Spinal cord (tissue), 9 donors: ENCODE measurements at regions not wholly inside any gene's neighbourhood (a gene's known extent, or its start where the extent isn't known, plus 50 kb on each side); places are given as distances from the start of the nearest gene placed in this dataset.

Source experiments
- DNase-seq, 6 donors: peaks; one replicate each; pipeline versions ENCODE4 v3.0.0 to v3.0.0-alpha.2; 2013 to 2015; ENCODE audit warnings: low spot score in 6 of 6, low read depth in 4 of 6
- H3K27ac ChIP-seq: one replicate; pipeline ENCODE4 v1.5.1; 2013; ENCODE audit warnings: low read depth, low read length, control low read depth
- H3K27me3 ChIP-seq: one replicate; pipeline ENCODE4 v1.6.1; 2013; ENCODE audit warnings: low read length; ENCODE audit not compliant: control insufficient read depth, insufficient read depth
- H3K36me3 ChIP-seq: one replicate; pipeline ENCODE4 v1.6.1; 2013; ENCODE audit warnings: low read length; ENCODE audit not compliant: control insufficient read depth, insufficient read depth
- H3K4me1 ChIP-seq: one replicate; pipeline ENCODE4 v1.6.1; 2013; ENCODE audit warnings: low read length; ENCODE audit not compliant: control insufficient read depth, insufficient read depth
- H3K4me3 ChIP-seq: one replicate; pipeline ENCODE4 v1.5.1; 2013; ENCODE audit warnings: low read depth, low read length, control low read depth
- H3K9me3 ChIP-seq: one replicate; pipeline ENCODE4 v1.6.1; 2013; ENCODE audit warnings: low read length; ENCODE audit not compliant: control insufficient read depth, insufficient read depth
- WGBS: methylation state at CpG from one replicate; pipeline ENCODE4 v1.1.5; 2013; ENCODE audit warnings: missing lambda C conversion rate; ENCODE audit not compliant: insufficient coverage; 5-methylcytosine and 5-hydroxymethylcytosine counted together
- donor health status: healthy.

DNA sequence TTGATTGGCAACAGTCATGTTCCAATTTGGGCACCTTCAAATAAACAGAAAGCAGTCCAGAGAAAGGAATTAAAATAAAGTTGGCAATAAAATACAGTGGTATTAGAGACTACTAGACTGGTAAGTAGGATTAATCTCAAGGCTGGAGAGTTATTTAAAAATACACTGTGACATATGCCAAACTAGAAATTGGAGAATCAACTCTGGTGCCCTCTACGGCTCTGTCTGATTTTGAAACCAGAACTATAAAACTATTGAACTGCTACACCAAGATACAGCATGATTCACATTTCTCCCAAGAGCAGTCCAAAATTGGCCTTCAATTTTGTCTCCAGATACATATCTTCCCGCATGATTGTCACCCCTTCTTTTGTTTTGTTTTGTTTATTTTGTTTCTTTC, 78.7 kb upstream of the FAM47B start:
- no peak for DNase-seq
- WGBS = 83% methylated on average over 1 of the region's 2 CpGs
- no peak overlapping the region for H3K27ac ChIP-seq

DNA sequence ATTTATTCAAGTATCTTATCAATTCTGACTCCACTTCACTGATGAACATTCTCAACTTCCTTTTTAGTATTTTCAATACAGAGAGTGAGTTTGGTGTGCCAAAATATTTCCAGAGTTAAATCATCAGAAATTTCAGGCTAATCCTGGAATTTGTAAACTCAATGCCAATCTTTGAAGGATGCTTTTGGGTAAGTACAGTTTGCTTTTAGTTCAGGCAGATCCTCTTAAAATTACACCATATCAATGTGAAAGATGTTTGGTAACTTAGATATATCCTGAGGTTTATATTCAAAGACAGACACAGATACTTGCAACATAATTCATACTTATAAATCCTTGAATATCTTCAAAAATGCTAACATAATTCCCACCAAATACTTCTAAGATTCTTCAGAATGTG, 76.0 kb upstream of the FAM47B start:
- no peak overlapping the region for H3K27ac ChIP-seq
- H3K36me3 ChIP-seq = no peaks in the 10 kb centered on the region
- DNase-seq = no peak
- H3K27me3 ChIP-seq = no peaks in the 10 kb centered on the region
- H3K4me1 ChIP-seq = no peaks in the 10 kb centered on the region
- no peak overlapping the region for H3K4me3 ChIP-seq
- no peaks in the 10 kb centered on the region for H3K9me3 ChIP-seq

More for the DNA sequence above, 78.7 kb upstream of the FAM47B start:
- H3K4me3 ChIP-seq = no peak overlapping the region
- no peaks in the 10 kb centered on the region for H3K36me3 ChIP-seq
- H3K27me3 ChIP-seq = no peaks in the 10 kb centered on the region
- H3K9me3 ChIP-seq = no peaks in the 10 kb centered on the region
- no peaks in the 10 kb centered on the region for H3K4me1 ChIP-seq

DNA sequence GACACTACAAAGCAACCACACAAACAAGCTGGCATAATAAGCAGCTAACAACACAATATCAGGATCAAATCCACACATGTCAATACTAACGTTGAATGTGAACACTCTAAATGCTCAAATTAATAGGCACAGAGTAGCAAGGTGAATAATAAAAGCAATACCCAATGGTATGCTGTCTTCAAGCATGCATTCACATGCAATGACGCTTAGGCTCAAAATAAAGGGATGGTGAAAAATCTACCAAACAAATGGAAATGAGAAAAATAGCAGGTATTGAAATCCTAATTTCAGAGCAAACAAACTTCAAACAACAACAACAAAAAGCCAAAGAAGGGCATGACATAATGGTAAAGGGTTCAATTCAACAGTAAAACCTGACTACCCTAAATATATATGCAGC, 74.0 kb upstream of the FAM47B start:
- no peaks in the 10 kb centered on the region for H3K36me3 ChIP-seq
- H3K4me1 ChIP-seq = no peaks in the 10 kb centered on the region
- no peak for DNase-seq
- H3K9me3 ChIP-seq = no peaks in the 10 kb centered on the region
- H3K27me3 ChIP-seq = no peaks in the 10 kb centered on the region
- no peak overlapping the region for H3K27ac ChIP-seq
- no CpG with 5 or more reads among the region's 2 CpGs for WGBS
- H3K4me3 ChIP-seq = no peak overlapping the region

DNA sequence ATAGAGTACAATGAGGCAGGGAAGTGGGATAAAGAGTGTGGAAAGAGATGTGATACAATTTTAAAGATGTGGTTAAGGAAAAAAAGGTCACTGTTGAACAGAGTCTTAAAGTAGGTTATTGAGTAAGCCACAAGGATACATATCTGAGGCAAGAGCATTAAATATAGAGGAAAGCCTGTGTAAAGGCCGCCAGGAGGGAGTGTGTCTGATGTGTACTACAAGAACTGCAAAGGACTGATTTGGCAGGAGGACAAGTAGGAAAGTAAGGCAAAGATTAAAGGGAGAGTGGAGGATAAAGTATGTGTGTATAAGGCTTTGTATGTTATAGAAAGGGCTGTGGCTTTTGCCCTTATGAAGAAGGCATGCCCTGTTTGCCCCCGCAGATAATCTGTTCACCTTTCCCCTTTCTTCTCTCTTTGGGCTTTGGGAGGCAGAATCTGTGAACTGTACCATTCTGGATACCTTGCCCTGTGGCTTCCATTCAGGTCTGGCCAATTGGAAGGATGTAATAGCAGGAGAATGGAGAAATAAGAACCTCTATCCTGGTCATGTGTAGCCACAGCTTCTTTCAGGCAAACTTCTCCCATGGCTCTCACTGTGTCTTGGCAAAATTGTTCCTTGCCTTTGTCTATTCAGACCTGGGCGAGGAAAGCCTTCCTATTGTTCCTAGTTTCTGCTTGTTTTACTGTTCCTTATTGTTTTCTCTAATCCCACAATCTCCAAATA, 68.9 kb upstream of the FAM47B start:
- H3K4me3 ChIP-seq = no peak overlapping the region
- H3K27me3 ChIP-seq = no peaks in the 10 kb centered on the region
- no peaks in the 10 kb centered on the region for H3K9me3 ChIP-seq
- DNase-seq = no peak
- H3K27ac ChIP-seq = no peak overlapping the region
- 70% methylated on average over 2 of the region's 3 CpGs for WGBS
- no peaks in the 10 kb centered on the region for H3K36me3 ChIP-seq
- no peaks in the 10 kb centered on the region for H3K4me1 ChIP-seq

DNA sequence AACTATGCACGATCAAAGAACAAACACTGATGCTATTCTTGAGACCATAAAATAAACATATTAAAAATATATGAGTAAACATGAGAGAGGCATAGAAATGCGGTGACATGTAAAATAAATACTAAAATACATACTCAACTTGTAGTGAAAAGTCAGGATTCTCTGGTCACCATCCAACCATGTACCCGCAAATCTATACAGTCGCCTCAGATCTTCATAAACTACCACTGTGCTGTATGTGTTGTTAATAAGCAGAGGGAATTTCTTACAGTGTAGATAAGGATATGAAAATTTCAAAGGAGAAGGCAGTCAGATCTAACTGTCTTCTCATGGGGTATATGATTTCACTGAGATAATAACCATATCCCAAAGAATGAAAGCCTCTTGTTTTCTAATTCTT, 67.8 kb upstream of the FAM47B start:
- Histone ChIP-seq H3K9me3 (no peaks in the 10 kb centered on the region), H3K4me1 (no peaks in the 10 kb centered on the region), H3K36me3 (no peaks in the 10 kb centered on the region), H3K4me3 (no peak overlapping the region), H3K27me3 (no peaks in the 10 kb centered on the region), H3K27ac (no peak overlapping the region)
- DNase-seq = no peak
- WGBS = no CpG with 5 or more reads among the region's 4 CpGs

DNA sequence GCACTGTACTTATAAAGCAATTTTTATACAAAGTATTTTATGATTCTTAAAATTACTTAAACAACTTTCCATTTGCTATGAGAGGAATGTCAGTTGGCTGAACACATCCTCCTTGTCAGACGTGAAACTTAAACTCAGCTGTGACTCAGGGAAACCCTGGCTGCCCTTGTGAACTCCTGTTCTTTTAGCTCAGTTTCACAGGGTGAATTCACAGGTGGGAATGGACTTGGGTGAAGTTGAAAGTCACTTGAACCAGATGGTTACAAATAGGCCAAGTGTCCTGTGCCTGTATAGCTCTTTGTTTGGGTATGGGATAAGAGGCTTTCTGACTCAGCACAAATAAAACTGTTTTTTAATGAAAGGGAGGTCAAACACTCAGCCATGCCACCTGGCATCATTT, 67.4 kb upstream of the FAM47B start:
- H3K9me3 ChIP-seq = no peaks in the 10 kb centered on the region
- no peaks in the 10 kb centered on the region for H3K4me1 ChIP-seq
- 40% methylated on average over 1 of the region's 1 CpG for WGBS
- H3K27ac ChIP-seq = no peak overlapping the region
- H3K4me3 ChIP-seq = no peak overlapping the region
- no peaks in the 10 kb centered on the region for H3K27me3 ChIP-seq
- no peaks in the 10 kb centered on the region for H3K36me3 ChIP-seq
- DNase-seq = no peak

DNA sequence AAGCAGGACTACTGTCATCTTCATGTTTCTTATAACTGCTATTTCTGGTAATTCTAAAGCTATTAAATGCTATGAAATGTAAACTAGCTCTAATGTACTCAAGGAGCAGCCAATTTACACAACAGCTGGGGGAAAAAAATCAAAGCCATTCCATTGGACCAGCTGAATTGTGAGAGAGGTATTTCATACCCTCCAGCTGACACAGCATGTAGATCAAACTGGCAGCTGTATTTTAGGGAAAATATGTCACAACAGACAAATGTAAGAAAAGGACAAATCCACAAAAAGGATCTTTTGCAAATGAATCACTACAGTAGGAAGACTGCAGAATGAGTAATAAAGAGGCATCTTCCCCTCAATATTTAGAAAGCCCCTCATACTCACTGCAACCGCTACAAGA, 65.2 kb upstream of the FAM47B start:
- Histone ChIP-seq H3K9me3 (no peaks in the 10 kb centered on the region), H3K36me3 (no peaks in the 10 kb centered on the region), H3K4me1 (no peaks in the 10 kb centered on the region), H3K27ac (no peak overlapping the region), H3K4me3 (no peak overlapping the region), H3K27me3 (no peaks in the 10 kb centered on the region)
- WGBS = no CpG with 5 or more reads among the region's 1 CpG
- DNase-seq = peak in 1 of 6 donors; percentile 1

DNA sequence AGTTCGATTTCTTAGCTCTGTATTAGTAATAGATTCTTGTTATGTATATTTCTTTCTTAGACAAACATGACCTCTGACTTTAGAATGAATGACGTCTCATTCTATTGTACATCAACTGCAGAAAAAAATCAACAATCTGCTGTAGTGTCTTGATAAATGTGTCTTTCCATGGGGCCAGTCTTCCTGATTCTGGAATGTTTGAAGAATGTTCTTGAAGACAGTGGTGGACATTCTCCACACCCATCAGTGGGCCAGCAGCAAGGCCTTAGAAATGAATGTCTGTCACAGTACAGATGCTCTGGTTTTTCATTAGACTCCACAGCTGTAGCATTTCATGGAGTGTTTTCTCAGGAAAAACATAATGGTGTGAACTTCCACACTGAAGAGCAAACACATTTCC, 63.2 kb upstream of the FAM47B start:
- no peaks in the 10 kb centered on the region for H3K36me3 ChIP-seq
- DNase-seq = no peak
- no peaks in the 10 kb centered on the region for H3K27me3 ChIP-seq
- H3K4me1 ChIP-seq = no peaks in the 10 kb centered on the region
- H3K27ac ChIP-seq = no peak overlapping the region
- no peaks in the 10 kb centered on the region for H3K9me3 ChIP-seq
- no CpG with 5 or more reads among the region's 2 CpGs for WGBS
- H3K4me3 ChIP-seq = no peak overlapping the region

DNA sequence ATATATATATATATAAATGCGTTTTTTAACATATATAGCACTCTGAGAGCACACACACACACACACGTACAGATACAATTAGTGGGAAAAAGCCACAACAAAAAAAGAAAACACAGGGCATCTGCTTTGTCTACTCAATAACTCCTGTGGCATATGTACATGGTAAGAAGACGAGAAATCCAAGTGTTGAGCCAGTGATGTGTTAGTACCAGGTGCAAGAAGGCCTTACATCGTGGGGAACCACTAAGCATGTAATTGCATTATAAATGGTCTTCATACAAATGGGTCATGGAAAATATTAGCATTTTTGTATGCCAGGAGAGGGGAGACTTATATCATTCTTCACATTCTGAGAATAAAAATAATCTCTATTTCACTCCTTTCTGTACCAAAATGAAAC, 62.7 kb upstream of the FAM47B start:
- Histone ChIP-seq H3K27ac (no peak overlapping the region), H3K4me1 (no peaks in the 10 kb centered on the region), H3K4me3 (no peak overlapping the region), H3K36me3 (no peaks in the 10 kb centered on the region), H3K9me3 (no peaks in the 10 kb centered on the region), H3K27me3 (no peaks in the 10 kb centered on the region)
- no CpG with 5 or more reads among the region's 4 CpGs for WGBS
- no peak for DNase-seq

DNA sequence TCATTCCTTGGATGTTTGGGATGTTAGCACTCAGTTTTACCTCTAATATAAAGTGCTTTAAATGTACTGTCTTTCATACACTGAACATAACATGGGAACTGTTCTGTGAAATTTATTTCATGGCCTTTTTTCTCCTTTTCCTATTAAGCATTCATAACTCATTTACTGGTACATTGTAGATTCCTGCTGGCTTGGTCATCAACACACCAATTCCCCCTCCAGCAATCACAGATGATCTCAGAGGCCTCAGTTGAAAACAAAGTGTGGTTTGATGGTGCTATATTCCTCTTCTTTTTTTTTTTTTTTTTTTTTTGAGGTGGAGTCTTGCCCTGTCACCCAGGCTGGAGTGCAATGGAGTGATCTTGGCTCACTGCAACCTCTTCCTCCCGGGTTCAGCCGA, 61.9 kb upstream of the FAM47B start:
- 86% methylated on average over 2 of the region's 2 CpGs for WGBS
- Histone ChIP-seq H3K27me3 (no peaks in the 10 kb centered on the region), H3K4me1 (no peaks in the 10 kb centered on the region), H3K27ac (no peak overlapping the region), H3K36me3 (no peaks in the 10 kb centered on the region), H3K9me3 (no peaks in the 10 kb centered on the region), H3K4me3 (no peak overlapping the region)
- DNase-seq = no peak
